ENCODE measurements at regions not wholly inside any gene's neighbourhood (a gene's known extent, or its start where the extent isn't known, plus 50 kb on each side); places are given as distances from the start of the nearest gene placed in this dataset.

- Histone ChIP-seq H3K9me1 (ENCODE audit: control insufficient read depth, insufficient read depth, low read length) (no peaks in the 10 kb centered on the region), H3K36me3 (ENCODE audit: control insufficient read depth, insufficient read depth, low read length) (no peaks in the 10 kb centered on the region), H2AFZ (ENCODE audit: low read depth, low read length) (no peak overlapping the region), H3K4me3 (no peak overlapping the region), H3K4me1 (replicated peaks in 1 of 2; ENCODE audit: control insufficient read depth in 2 of 2, insufficient read depth in 2 of 2, low read length in 2 of 2) (no peaks in the 10 kb centered on the region), H4K20me1 (replicated peaks; ENCODE audit: control insufficient read depth, insufficient read depth, low read length) (no peaks in the 10 kb centered on the region), H3K9ac (ENCODE audit: insufficient read depth in 1 of 2, low read depth in 2 of 2, low read length in 2 of 2) (no peak overlapping the region), H3K9me3 (replicated peaks; ENCODE audit: control insufficient read depth, insufficient read depth, low read depth, low read length) (no peaks in the 10 kb centered on the region), H3K27me3 (ENCODE audit: control insufficient read depth in 2 of 2, insufficient read depth in 2 of 2, low read length in 2 of 2) (no peaks in the 10 kb centered on the region), H3K27ac (ENCODE audit: extremely low read depth, low read depth, low read length) (no peak overlapping the region), H3K4me2 (ENCODE audit: insufficient read depth, low read length) (no peak overlapping the region), H3K79me2 (ENCODE audit: control insufficient read depth, insufficient read depth, low read length) (no peaks in the 10 kb centered on the region)
- ATAC-seq (no peak), DNase-seq (ENCODE audit: extremely low read depth in 1 of 4, low spot score in 3 of 4) (no peak), FAIRE-seq (no peak)
- no TSS peak for BruUV-seq (replicated peaks)
- intact Hi-C loops (cut with micrococcal nuclease) = no loop called here
- in situ Hi-C loops (cut with MboI) = no loop called here
- CTCF ChIA-PET (ENCODE audit: low intra/inter-chr PET ratio) = no interaction called here
- WGBS (ENCODE audit: insufficient coverage, low coverage, missing lambda C conversion rate) = 4% methylated on average over 2 of the region's 2 CpGs
- POLR2A ChIA-PET = no interaction called here
- TF ChIP-seq HMGN3 (IDR thresholded peaks at IDR 0.05; ENCODE audit: borderline replicate concordance, extremely low read depth, insufficient read length, low read depth, low read length) (no peak), NONO (IDR thresholded peaks at IDR 0.05; ENCODE audit: low read depth in 2 of 2, low read length in 1 of 2) (no peak), THRAP3 (IDR thresholded peaks at IDR 0.05; ENCODE audit: borderline replicate concordance) (no peak), GATAD2A (IDR thresholded peaks at IDR 0.05) (no peak), NCOA1 (IDR thresholded peaks at IDR 0.05; ENCODE audit: low read depth) (no peak), KHSRP (IDR thresholded peaks at IDR 0.05) (no peak), NCOR1 (IDR thresholded peaks at IDR 0.05) (no peak)
These were observed 594.8 kb upstream of the GOT2 start for GRCh38 chr16:59328961-59329360.

GRCh38 chr16:59327894-59328293 lies 593.8 kb upstream of the GOT2 start:
- no peaks in the 10 kb centered on the region for H3K79me2 ChIP-seq (ENCODE audit: control insufficient read depth, insufficient read depth, low read length)
- DNase-seq (ENCODE audit: extremely low read depth in 1 of 4, low spot score in 3 of 4) = no peak
- intact Hi-C loops (cut with micrococcal nuclease) (no loop called here), in situ Hi-C loops (cut with MboI) (no loop called here)
- H3K4me1 ChIP-seq (replicated peaks in 1 of 2; ENCODE audit: control insufficient read depth in 2 of 2, insufficient read depth in 2 of 2, low read length in 2 of 2) = no peaks in the 10 kb centered on the region
- FAIRE-seq = no peak
- no peaks in the 10 kb centered on the region for H3K36me3 ChIP-seq (ENCODE audit: control insufficient read depth, insufficient read depth, low read length)
- BruUV-seq (replicated peaks) = no TSS peak
- TF ChIP-seq ZNF165 (CRISPR knock-in tag; IDR thresholded peaks at IDR 0.05; ENCODE audit: borderline replicate concordance) (no peak), NBN (IDR thresholded peaks at IDR 0.05; ENCODE audit: low read depth) (no peak), TEAD4 (IDR thresholded peaks at IDR 0.05; ENCODE audit: low read length) (no peak), TEAD4 (CRISPR knock-in tag; IDR thresholded peaks at IDR 0.05; ENCODE audit: borderline replicate concordance) (no peak), FOXA1 (IDR thresholded peaks at IDR 0.05; ENCODE audit: borderline replicate concordance) (no peak)
- TF ChIP-seq, protein P1, sequence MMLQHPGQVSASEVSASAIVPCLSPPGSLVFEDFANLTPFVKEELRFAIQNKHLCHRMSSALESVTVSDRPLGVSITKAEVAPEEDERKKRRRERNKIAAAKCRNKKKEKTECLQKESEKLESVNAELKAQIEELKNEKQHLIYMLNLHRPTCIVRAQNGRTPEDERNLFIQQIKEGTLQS (IDR thresholded peaks at IDR 0.05) = peak; percentile 23; the same call in 1 of the 2 replicates
- TF ChIP-seq, protein P1 (CRISPR knock-in tag; conservative IDR thresholded peaks at IDR 0.05) = no peak
- no peaks in the 10 kb centered on the region for H3K9me1 ChIP-seq (ENCODE audit: control insufficient read depth, insufficient read depth, low read length)
- CTCF ChIA-PET (ENCODE audit: low intra/inter-chr PET ratio) = no interaction called here
- H4K20me1 ChIP-seq (replicated peaks; ENCODE audit: control insufficient read depth, insufficient read depth, low read length) = no peaks in the 10 kb centered on the region
- no peak overlapping the region for H2AFZ ChIP-seq (ENCODE audit: low read depth, low read length)
- H3K9me3 ChIP-seq (replicated peaks; ENCODE audit: control insufficient read depth, insufficient read depth, low read depth, low read length) = no peaks in the 10 kb centered on the region
- no peak overlapping the region for H3K9ac ChIP-seq (ENCODE audit: insufficient read depth in 1 of 2, low read depth in 2 of 2, low read length in 2 of 2)
- H3K27me3 ChIP-seq (ENCODE audit: control insufficient read depth in 2 of 2, insufficient read depth in 2 of 2, low read length in 2 of 2) = no peaks in the 10 kb centered on the region
- POLR2A ChIA-PET = no interaction called here
- WGBS (ENCODE audit: insufficient coverage, low coverage, missing lambda C conversion rate) = 0% methylated on average over 3 of the region's 3 CpGs
- no peak overlapping the region for H3K4me3 ChIP-seq
- ATAC-seq = no peak
- no peak overlapping the region for H3K4me2 ChIP-seq (ENCODE audit: insufficient read depth, low read length)
- no peak overlapping the region for H3K27ac ChIP-seq (ENCODE audit: extremely low read depth, low read depth, low read length)
